ENCODE measurements at regions not wholly inside any gene's neighbourhood (a gene's known extent, or its start where the extent isn't known, plus 50 kb on each side); places are given as distances from the start of the nearest gene placed in this dataset.
"Not testable (repeated sequence)": the region's sequence is repeated elsewhere in the genome, so short reads cannot be mapped to it uniquely, and the experiment has no call there.

- DNase-seq = no peak
- no peak for TF ChIP-seq CTCF (IDR thresholded peaks at IDR 0.05; ENCODE audit: low read depth, low read length)
- H3K36me3 ChIP-seq = no peaks in the 10 kb centered on the region
- no peaks in the 10 kb centered on the region for H3K4me1 ChIP-seq
- H3K27me3 ChIP-seq = no peaks in the 10 kb centered on the region
- H3K9me3 ChIP-seq = no peaks in the 10 kb centered on the region
- H3K4me3 ChIP-seq (ENCODE audit: low read depth, low read length) = no peak overlapping the region
Measured at GRCh38 chr5:14929293-14930065, 57.9 kb upstream of the ANKH start.

- no peaks in the 10 kb centered on the region for H3K36me3 ChIP-seq
- no peaks in the 10 kb centered on the region for H3K9me3 ChIP-seq
- H3K27me3 ChIP-seq = no peaks in the 10 kb centered on the region
- no peak overlapping the region for H3K4me3 ChIP-seq (ENCODE audit: low read depth, low read length)
- no peaks in the 10 kb centered on the region for H3K4me1 ChIP-seq
- DNase-seq = no peak
- TF ChIP-seq CTCF (IDR thresholded peaks at IDR 0.05; ENCODE audit: low read depth, low read length) = no peak
Measured at GRCh38 chr5:14928661-14929060, 57.1 kb upstream of the ANKH start.

- no peak for DNase-seq
- Histone ChIP-seq H3K9me3 (no peaks in the 10 kb centered on the region), H3K36me3 (no peaks in the 10 kb centered on the region), H3K4me1 (no peaks in the 10 kb centered on the region), H3K4me3 (ENCODE audit: low read depth, low read length) (no peak overlapping the region), H3K27me3 (no peaks in the 10 kb centered on the region)
- no peak for TF ChIP-seq CTCF (IDR thresholded peaks at IDR 0.05; ENCODE audit: low read depth, low read length)
Measured at GRCh38 chr5:14925326-14925725, 53.7 kb upstream of the ANKH start.

GRCh38 chr5:14922952-14923351 is 51.4 kb upstream of the ANKH start:
- not testable (repeated sequence) for H3K4me1 ChIP-seq; H3K4me3 ChIP-seq (ENCODE audit: low read depth, low read length); DNase-seq; H3K27me3 ChIP-seq; H3K9me3 ChIP-seq; H3K36me3 ChIP-seq

- Histone ChIP-seq H3K27me3 (no peaks in the 10 kb centered on the region), H3K36me3 (no peaks in the 10 kb centered on the region), H3K4me3 (ENCODE audit: low read depth, low read length) (no peak overlapping the region), H3K9me3 (no peaks in the 10 kb centered on the region), H3K4me1 (no peaks in the 10 kb centered on the region)
- TF ChIP-seq CTCF (IDR thresholded peaks at IDR 0.05; ENCODE audit: low read depth, low read length) = no peak
- no peak for DNase-seq
Measured at GRCh38 chr5:14922456-14922855, 50.9 kb upstream of the ANKH start.

All from BE2C (cell line).